Astrocyte (in vitro differentiated cells and primary cell): ENCODE measurements at regions not wholly inside any gene's neighbourhood (a gene's known extent, or its start where the extent isn't known, plus 50 kb on each side); places are given as distances from the start of the nearest gene placed in this dataset.

ENCODE experiments used
- DNase-seq: peaks from one replicate; pipeline ENCODE4 v3.0.0-alpha.2; 2010; ENCODE audit warnings: low read depth
- FAIRE-seq: peaks from 2 replicates; lab custom pipeline; 2011; peaks lifted over from hg19 to GRCh38; lab: Jason Lieb, UNC
- H2AFZ ChIP-seq: 2 replicates; pipeline ENCODE4 v1.6.0; 2012; ENCODE audit warnings: low read depth, low read length, inconsistent platforms
- H3K27ac ChIP-seq: 2 replicates; pipeline ENCODE4 v1.5.1; 2011; ENCODE audit warnings: low read depth, low read length, inconsistent platforms
- H3K27me3 ChIP-seq: 2 replicates; pipeline ENCODE4 v1.6.0; 2011; ENCODE audit warnings: low read length, inconsistent platforms; ENCODE audit not compliant: insufficient read depth
- H3K36me3 ChIP-seq: 2 replicates; pipeline ENCODE4 v1.5.1; 2011; ENCODE audit warnings: low read length, inconsistent platforms; ENCODE audit not compliant: insufficient read depth
- H3K4me1 ChIP-seq: 2 replicates; pipeline ENCODE4 v1.5.1; 2011; ENCODE audit warnings: low read length, inconsistent platforms; ENCODE audit not compliant: insufficient read depth
- H3K4me2 ChIP-seq: 2 replicates; pipeline ENCODE4 v1.6.0; 2012; ENCODE audit warnings: low read length, inconsistent platforms
- H3K4me3 ChIP-seq: 2 replicates; pipeline ENCODE4 v1.5.1; 2011; ENCODE audit warnings: low read depth, mild to moderate bottlenecking, low read length, inconsistent platforms; ENCODE audit not compliant: insufficient read depth
- H3K79me2 ChIP-seq: 2 replicates; pipeline ENCODE4 v1.6.0; 2012; ENCODE audit warnings: mild to moderate bottlenecking, low read length, inconsistent platforms; ENCODE audit not compliant: insufficient read depth
- H3K9ac ChIP-seq: 2 replicates; pipeline ENCODE4 v1.6.0; 2012; ENCODE audit warnings: mild to moderate bottlenecking, low read length, inconsistent platforms
- H3K9me3 ChIP-seq: 2 replicates; pipeline ENCODE4 v1.5.1; 2012; ENCODE audit warnings: low read depth, mild to moderate bottlenecking, low read length, inconsistent platforms; ENCODE audit not compliant: insufficient read depth
- H4K20me1 ChIP-seq: 2 replicates; pipeline ENCODE4 v1.6.0; 2012; ENCODE audit warnings: low read length, inconsistent platforms; ENCODE audit not compliant: insufficient read depth
- H3K27ac Mint-ChIP-seq: one replicate; pipeline ENCODE4 v1.8.0; 2021; ENCODE audit warnings: mild to moderate bottlenecking, mixed read lengths; ENCODE audit not compliant: unreplicated experiment
- H3K27me3 Mint-ChIP-seq: one replicate; pipeline ENCODE4 v1.8.0; 2021; ENCODE audit warnings: low read depth, mixed read lengths; ENCODE audit not compliant: unreplicated experiment
- H3K36me3 Mint-ChIP-seq: one replicate; pipeline ENCODE4 v1.8.0; 2021; ENCODE audit warnings: low read depth, mixed read lengths; ENCODE audit not compliant: unreplicated experiment
- H3K4me1 Mint-ChIP-seq: one replicate; pipeline ENCODE4 v1.8.0; 2021; ENCODE audit warnings: low read depth, mixed read lengths; ENCODE audit not compliant: unreplicated experiment
- H3K4me3 Mint-ChIP-seq: one replicate; pipeline ENCODE4 v1.8.0; 2021; ENCODE audit warnings: mild to moderate bottlenecking, moderate library complexity, mixed read lengths; ENCODE audit not compliant: unreplicated experiment
- H3K9me3 Mint-ChIP-seq: one replicate; pipeline ENCODE4 v1.8.0; 2021; ENCODE audit warnings: mild to moderate bottlenecking, mixed read lengths; ENCODE audit not compliant: unreplicated experiment
- CTCF ChIP-seq: IDR thresholded peaks from 2 replicates; pipeline ENCODE4 v1.5.1; 2011; ENCODE audit warnings: low read depth, mild to moderate bottlenecking, inconsistent platforms, low read length, moderate library complexity; ENCODE audit not compliant: insufficient read depth
- EZH2 ChIP-seq: IDR thresholded peaks from 2 replicates; pipeline ENCODE4 v1.6.1; 2012; ENCODE audit warnings: mild to moderate bottlenecking, low read length, inconsistent platforms; ENCODE audit not compliant: insufficient read depth

- no peaks in the 10 kb centered on the region for H3K4me1 ChIP-seq
- FAIRE-seq = no peak
Observed at GRCh38 chr5:25150819-25151218, 506.0 kb upstream of the CDH10 start.

GRCh38 chr5:25128606-25129005 lies 483.8 kb upstream of the CDH10 start:
- no peak for TF ChIP-seq CTCF
- no peak for FAIRE-seq
- no peaks in the 10 kb centered on the region for H3K9me3 ChIP-seq
- H4K20me1 ChIP-seq = no peaks in the 10 kb centered on the region
- no peaks in the 10 kb centered on the region for H3K4me1 ChIP-seq
- Mint-ChIP-seq H3K27me3 (no peaks in the 10 kb centered on the region), H3K36me3 (peaks cover 3% of the 10 kb centered on the region), H3K27ac (no peak overlapping the region), H3K4me3 (no peak overlapping the region), H3K9me3 (peaks cover 3% of the 10 kb centered on the region), H3K4me1 (no peaks in the 10 kb centered on the region)
- no peak for DNase-seq
- no peak overlapping the region for H2AFZ ChIP-seq
- no peak overlapping the region for H3K4me3 ChIP-seq
- no peaks in the 10 kb centered on the region for H3K36me3 ChIP-seq
- no peak overlapping the region for H3K9ac ChIP-seq
- H3K27ac ChIP-seq = no peak overlapping the region
- no peak overlapping the region for H3K4me2 ChIP-seq
- no peaks in the 10 kb centered on the region for H3K79me2 ChIP-seq
- H3K27me3 ChIP-seq = no peaks in the 10 kb centered on the region

More at GRCh38 chr5:25150819-25151218, 506.0 kb upstream of the CDH10 start:
- H3K4me1 Mint-ChIP-seq = no peaks in the 10 kb centered on the region
- no peak overlapping the region for H3K4me3 Mint-ChIP-seq
- no peak overlapping the region for H3K27ac Mint-ChIP-seq
- no peaks in the 10 kb centered on the region for H3K36me3 Mint-ChIP-seq
- H3K36me3 ChIP-seq = no peaks in the 10 kb centered on the region
- H3K79me2 ChIP-seq = no peaks in the 10 kb centered on the region
- H3K9ac ChIP-seq = no peak overlapping the region
- no peaks in the 10 kb centered on the region for H3K9me3 ChIP-seq
- TF ChIP-seq CTCF (no peak), EZH2 (no peak)
- H3K27me3 ChIP-seq = no peaks in the 10 kb centered on the region
- no peaks in the 10 kb centered on the region for H4K20me1 ChIP-seq
- no peak overlapping the region for H3K27ac ChIP-seq
- H3K27me3 Mint-ChIP-seq = no peaks in the 10 kb centered on the region
- no peak overlapping the region for H3K4me3 ChIP-seq
- H3K4me2 ChIP-seq = no peak overlapping the region
- no peak for DNase-seq
- H3K9me3 Mint-ChIP-seq = no peaks in the 10 kb centered on the region
- no peak overlapping the region for H2AFZ ChIP-seq

- H3K4me1 Mint-ChIP-seq = no peaks in the 10 kb centered on the region
- DNase-seq (peak; percentile 10), FAIRE-seq (no peak)
- no peaks in the 10 kb centered on the region for H3K9me3 ChIP-seq
- no peak overlapping the region for H3K9ac ChIP-seq
- H3K4me2 ChIP-seq = no peak overlapping the region
- H3K4me3 ChIP-seq = no peak overlapping the region
- H4K20me1 ChIP-seq = no peaks in the 10 kb centered on the region
- H3K27me3 ChIP-seq = no peaks in the 10 kb centered on the region
- no peaks in the 10 kb centered on the region for H3K36me3 Mint-ChIP-seq
- H3K27ac ChIP-seq = no peak overlapping the region
- no peaks in the 10 kb centered on the region for H3K4me1 ChIP-seq
- no peaks in the 10 kb centered on the region for H3K27me3 Mint-ChIP-seq
- H3K36me3 ChIP-seq = no peaks in the 10 kb centered on the region
- H3K9me3 Mint-ChIP-seq = no peaks in the 10 kb centered on the region
- TF ChIP-seq CTCF = peak; percentile 31
- no peak for TF ChIP-seq EZH2
- H3K4me3 Mint-ChIP-seq = no peak overlapping the region
- H2AFZ ChIP-seq = no peak overlapping the region
- H3K27ac Mint-ChIP-seq = no peak overlapping the region
- no peaks in the 10 kb centered on the region for H3K79me2 ChIP-seq
Observed at GRCh38 chr5:25119650-25120049, 474.9 kb upstream of the CDH10 start.
